CD4-positive, alpha-beta T cell treated with Interleukin-21 for 1 hour (primary cell): ENCODE measurements at regions not wholly inside any gene's neighbourhood (a gene's known extent, or its start where the extent isn't known, plus 50 kb on each side); places are given as distances from the start of the nearest gene placed in this dataset.
"Not testable (repeated sequence)": the region's sequence is repeated elsewhere in the genome, so short reads cannot be mapped to it uniquely, and the experiment has no call there.

Experiments
- DNase-seq: peaks from one replicate; pipeline ENCODE4 v3.0.0-alpha.2; 2020

DNA sequence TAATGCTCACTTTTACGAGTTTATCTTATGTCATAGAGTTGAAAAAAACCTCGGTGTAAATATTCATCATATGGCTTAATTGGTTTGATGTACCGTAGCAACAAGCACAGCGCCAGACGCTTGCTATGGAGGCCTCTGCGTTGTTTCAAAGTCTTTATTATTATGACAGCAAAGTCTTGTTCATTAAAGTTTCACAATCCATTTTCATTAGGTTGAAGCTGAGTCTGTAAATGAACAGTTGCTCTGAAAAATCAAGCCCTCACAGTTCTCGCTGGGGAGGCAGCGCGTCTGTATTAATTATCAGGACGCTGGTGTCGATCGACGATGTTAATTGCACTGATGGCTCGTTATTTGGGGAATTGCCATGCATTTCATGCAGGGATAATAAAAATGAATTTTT is 185.6 kb downstream of the INSC start:
- no peak for DNase-seq

DNA sequence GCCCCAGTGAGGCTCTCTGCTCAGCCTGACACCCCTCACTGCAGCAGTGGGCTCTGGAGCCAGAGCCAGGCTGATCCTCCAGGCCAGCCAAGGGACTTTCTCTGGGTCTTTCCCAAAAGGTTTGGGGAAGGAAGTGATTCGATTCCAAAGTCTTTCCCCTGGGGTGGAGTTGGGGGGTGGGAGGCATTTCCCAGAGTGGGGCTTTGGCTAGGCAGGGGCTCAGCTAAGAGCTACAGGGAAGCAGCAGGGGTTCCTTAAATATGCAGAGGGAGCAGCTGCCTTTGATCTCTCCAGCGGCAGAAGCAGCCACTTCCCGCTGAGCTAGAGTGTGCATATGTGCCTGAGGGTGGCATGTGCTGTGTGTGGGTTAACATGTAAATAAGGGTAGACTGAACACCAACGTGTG is 192.9 kb downstream of the INSC start:
- DNase-seq, result no peak

DNA sequence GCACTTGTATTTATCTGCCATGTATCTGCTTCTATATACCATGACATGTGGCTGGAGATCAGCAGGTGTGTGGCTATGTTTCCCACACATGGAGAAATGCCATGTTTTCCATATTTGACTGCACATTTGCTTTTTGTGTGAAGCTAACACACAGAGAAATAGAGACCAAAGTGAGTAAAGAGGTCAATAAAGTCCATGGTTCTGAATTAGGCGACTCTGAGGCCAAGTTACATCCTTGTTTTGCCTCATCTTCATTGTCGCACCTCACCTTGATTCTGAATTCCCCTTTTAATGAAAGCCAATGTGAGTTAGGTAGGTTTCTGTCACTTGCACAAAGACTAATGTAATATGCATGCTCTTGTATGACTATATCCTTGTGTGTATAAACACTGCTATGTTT is 194.1 kb downstream of the INSC start:
- no peak for DNase-seq

DNA sequence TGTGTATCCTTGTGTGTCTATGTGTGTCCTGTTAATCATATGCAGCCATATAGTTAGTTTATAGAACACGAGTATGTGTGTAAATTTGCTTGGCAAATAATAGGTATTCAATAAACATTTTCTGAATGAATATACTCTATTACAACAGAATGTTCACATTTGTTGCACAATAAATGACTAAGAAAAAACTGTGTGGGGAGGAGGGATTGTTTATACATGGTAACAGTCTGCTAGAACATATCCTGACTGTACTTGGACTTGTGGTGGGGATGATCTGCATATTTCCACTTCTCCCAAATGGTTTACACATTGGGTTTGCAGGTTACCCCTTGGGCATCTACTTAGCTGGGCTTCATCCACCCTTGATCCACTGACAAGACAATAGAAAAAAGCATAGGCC is 194.6 kb downstream of the INSC start:
- DNase-seq, result no peak

DNA sequence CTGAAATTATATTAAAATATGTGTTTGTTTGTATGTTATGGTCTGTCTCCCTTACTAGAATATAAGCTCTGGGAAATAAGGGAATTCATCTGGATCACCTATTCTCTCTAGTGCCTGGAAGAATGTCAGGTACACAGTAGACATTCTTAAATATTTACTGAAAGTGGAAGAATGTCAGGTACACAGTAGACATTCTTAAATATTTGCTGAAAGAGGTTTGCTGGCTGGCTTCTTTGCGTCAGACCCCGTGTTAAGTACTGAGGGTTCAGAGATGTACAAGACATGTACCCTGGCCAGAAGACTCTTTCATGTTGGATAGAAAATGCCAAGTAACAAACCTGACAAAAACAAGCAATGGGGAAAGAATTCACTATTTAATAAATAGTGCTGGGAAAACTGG is 199.1 kb downstream of the INSC start:
- no peak for DNase-seq

DNA sequence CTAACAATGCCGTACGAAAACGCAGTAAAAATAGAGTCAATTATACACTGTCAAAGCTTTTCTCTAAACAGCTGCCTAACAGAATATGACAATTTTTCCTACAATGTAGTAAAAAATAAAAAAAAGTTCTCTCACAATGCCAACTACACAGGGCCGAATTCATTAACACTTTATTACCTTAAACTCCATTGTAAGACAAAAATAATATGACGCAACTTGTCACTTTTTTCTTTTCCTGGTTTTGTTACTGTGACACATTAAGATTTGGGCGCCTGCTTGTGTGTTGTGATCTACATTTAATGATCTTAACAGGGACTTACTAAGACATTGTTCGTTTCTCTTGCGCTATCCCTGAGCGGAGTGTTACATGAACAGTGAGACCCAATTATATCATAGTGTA is 204.1 kb downstream of the INSC start:
- DNase-seq, result no peak

DNA sequence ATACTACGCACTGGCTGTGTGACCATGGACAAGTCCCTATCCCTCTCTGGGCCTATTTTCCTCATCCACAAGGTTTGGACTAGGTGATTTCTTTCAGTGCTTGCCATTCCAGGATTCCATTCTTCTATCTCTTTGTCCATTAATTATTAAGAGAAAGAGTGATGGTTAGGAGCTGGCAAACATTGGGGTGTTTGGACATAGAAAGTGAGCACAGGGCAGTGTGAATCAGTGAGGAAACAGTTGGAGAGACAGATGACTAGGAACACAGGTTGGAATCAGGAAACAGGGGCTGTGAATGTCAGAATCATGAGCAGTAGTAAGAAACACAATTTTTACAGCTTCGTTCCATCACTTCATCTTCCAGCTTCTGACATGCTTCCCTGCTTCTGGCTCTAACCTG is 211.8 kb downstream of the INSC start:
- DNase-seq, result no peak

DNA sequence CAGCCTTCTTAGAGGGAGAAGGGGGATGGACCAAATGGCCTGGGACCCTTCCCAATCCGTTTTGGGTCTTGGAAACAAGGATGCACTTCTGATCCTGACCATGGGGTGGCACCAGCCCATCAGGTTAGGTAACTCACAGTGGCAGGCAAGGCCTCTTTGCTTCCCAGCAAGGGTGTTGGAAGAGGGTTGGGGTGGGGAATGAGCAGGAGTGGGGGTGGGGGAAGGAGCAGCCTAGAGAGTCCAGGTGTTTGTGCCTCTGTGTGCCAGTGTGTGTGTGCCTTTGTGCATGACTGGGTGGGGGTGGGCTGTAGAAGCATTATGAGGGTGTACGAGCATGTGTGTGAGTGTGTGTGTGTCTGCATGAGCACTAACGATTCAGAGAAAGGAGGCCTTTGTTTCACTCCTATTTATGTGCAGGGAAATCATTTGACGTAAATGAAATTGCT is 213.1 kb downstream of the INSC start:
- no peak for DNase-seq

DNA sequence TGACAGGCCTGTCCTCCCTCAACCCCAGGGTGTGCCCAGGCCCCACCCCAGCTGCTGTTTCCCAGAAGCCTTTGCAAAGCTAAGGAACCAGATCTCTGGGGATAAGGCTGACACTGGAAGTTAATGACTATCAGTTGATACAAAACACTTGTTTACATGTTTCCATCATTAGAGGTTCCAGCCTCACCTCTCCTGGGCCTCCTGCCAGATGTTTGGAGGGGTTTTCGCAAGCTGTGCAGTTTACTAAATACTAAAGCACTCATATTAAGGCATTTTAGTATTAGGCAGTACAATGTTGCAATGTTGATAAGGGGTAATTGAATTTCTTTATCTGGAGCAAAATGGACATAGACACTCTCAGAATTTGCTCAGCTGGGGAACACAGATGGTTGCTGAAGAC is 218.7 kb downstream of the INSC start:
- DNase-seq, result no peak

DNA sequence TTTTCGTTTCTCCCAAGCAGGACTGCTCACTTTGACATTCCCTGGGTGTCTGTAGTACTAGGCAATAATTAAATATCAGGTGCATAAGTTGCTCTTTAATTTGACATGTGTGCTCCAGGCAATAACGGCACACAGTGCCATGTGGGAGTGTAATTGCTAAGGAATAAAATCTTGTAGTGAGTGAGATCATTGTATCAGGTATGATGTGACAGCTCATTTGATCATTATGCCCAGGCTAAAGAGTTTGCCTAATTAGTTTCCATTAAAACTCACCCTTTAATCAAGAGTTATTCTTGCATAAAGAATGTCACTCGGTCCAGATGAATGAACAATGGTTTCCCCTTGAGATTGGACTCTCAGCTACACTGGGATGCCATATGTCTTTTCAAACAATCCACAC is 220.0 kb downstream of the INSC start:
- DNase-seq, result no peak

DNA sequence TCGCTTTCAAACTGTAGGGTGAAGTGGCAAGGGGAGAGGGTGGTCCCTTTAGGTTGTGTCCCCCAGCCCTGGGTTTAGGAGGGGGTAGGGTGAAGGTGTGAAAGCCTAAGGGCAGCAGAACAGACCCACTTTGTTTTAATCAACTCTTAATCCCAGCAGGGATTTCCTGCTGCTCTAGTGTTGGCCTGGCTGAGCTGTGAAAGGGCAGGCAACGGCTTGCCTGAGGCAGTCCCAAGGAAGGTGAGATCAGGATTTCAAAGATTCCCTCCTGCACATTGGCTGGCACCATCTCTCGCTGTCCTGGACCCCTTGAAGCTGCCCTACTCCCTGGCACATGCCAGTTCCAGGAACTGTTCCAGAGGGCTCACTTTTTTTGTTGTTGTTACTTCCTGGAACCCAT is 221.3 kb downstream of the INSC start:
- no peak for DNase-seq

DNA sequence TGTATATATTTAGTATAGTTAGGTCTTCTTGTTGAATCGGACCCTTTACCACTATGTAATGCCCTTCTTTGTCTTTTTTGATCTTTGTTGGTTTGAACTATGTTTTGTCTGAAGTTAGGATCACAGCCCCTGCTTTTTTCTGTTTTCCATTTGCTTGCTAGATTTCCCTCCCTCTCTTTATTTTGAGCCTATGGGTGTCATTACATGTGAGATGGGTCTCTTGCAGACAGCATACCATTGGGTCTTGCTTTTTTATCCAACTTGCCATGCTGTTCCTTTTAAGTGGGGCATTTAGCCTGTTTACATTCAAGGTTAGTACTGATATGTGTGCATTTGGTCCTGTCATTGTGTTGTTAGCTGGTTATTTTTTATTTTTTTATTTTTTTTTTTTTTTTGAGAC is 224.6 kb downstream of the INSC start:
- DNase-seq, result no peak

DNA sequence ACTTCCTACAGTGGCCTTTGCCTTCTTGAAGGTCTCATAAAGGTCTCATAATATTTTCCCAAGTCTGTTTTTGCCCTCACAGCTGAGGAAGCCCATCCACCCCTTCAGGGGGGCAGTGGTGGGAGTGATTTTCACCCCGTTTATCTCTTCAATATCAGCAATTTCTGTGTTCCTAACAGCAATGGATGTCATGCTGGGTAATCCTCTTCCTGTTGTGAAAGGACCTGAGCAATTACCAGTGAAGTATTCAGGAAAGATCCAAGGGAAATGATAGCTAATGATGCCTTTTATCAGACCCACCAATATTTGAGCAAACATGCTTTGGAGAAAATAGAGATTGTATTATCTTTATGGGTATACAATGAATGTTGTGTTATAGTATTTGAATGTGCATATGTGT is 226.9 kb downstream of the INSC start:
- DNase-seq, result no peak

DNA sequence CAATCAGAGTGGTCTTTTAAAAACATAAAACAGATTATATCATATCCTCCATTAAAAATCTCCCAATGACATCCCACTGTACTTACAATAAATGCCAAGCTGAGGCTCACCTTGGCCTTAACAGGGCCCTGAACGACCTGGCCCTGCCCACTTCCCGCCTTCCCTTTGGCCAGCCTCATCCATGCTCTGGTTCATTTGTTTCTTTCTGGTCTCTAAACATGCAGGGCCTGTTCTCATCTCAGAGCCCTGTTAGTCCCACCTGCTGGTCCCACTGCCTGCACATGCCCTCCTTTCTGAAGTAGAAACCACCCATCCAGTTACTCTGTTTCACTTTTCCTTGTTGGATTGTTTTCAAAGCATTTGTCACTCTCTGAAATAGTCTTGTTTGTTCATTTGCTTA is 227.4 kb downstream of the INSC start:
- no peak for DNase-seq

DNA sequence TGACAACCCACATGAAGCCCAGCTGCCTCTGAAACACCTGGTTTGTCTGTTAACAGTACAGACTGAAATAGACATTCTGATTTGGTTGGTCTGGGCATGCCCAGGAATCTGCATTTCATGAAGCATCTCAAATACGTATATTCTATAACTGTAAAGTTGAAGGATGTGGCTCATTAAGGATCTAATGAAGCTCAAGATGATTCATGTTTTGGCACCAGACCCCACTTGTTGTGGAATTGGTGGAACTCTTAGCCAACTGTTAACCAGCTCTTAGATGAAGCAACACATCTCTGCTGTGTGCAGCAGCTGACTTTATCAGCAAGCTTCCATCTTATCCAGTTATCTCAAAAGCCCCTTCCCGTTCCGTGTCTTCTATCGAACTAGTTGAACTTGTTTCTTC is 232.2 kb downstream of the INSC start:
- DNase-seq, result no peak

DNA sequence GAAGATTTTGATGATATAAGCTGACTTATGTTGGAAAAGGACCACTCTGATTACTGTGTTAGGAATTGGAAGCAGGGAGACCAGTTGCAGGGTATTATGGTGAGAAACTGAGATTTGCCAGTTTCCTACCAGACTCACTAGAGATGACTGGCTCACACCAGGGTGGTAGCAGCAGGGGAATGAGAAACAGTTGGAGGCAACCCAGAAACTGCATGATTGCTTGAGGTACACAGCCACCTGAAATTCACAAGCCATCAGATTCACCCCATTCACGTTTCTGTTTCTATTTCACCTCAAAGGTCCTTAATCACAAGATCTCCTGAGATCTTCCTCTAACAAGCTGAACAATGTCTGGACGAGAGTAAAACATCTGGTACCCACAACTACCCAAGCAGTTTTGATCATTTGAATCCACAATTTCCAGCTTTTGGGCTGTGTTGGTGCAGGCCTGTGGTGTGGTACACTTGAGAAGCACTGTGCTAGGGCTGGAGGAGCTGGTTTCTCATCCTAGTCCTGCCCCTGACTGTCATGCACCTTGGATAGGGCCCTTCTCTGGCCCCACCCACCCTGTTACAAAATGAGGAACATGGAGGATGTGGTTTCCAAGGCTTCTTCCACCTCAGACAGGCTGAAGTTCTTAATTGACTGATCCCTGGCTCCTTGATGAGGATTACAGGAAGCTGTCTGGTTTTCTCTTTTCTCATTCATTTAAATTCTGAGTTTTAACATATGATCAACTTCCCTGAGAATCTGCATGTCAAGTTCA is 233.4 kb downstream of the INSC start:
- no peak for DNase-seq

DNA sequence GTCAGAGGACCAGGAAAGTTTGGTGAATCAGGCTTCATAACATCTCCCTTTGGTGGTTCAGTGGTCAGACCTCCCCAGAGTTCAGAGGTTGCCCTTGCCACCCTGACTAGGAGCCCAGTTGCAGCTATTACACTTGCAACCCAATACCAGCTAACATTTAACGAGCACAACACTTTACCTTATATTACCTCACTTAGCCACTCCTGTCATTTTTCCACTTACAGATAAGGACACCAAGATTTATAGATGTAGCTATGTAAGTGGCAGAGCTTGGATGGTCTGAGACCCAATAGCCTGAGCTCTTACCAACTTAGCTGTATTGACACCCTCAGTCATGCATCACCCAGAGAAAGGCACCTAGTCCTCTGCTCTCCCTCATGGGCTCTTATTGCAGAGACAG is 234.7 kb downstream of the INSC start:
- DNase-seq, result no peak

DNA sequence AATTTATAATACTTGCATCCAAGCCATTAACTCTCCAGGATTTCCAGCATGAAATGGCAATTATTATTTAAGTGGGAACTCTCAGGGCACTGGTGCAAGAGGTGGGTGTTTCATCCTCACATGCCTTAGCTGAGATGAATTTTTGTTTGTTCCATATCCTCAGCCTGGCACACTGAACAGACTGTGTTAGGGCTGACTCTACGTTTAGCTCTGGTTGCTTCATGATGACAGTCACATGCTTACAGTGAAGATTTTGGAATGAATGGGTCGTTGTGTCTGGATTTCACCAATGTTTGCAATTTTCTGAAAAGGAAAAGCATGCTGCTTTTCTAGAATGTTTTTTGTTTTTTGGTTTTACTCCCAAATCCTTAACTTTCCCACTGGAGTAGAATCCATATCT is 246.6 kb downstream of the INSC start:
- DNase-seq, result no peak

DNA sequence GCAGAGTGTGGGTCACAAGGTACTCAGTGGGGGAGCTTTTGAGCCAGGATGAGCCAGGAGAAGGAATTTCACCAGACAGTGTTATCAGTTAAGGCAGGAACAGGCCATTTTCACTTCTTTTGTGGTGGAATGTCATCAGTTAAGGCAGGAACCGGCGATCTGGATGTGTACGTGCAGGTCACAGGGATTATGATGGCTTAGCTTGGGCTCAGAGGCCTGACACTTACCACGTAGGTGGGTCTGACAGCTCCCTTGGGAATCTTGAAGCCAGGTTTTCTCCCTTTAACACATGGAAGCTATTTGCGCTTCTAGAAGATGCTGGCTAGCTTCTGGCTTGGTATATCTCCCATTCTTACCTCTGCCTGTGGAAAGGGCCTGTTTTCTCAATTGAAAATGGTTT is 250.6 kb downstream of the INSC start:
- DNase-seq, result not testable (repeated sequence)

DNA sequence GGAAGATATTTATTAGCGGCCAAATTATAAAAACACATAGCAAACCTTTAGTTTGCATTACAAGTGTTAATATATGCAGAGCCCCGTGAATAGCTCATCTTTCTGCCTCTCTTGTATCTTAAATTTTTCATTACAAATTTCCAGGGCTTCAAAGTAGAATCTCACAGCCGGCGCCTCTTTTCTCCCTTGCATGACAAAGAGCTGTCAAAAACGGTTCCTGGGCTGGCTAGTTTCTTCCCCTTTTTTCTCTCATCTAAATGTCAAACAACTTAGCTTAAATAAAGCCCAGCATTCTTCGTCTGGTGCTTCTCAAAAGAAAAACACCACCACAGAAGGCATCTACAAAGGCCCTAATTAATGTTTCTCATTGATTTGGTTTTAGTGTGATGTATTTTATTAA is 253.0 kb downstream of the INSC start:
- DNase-seq, result no peak

DNA sequence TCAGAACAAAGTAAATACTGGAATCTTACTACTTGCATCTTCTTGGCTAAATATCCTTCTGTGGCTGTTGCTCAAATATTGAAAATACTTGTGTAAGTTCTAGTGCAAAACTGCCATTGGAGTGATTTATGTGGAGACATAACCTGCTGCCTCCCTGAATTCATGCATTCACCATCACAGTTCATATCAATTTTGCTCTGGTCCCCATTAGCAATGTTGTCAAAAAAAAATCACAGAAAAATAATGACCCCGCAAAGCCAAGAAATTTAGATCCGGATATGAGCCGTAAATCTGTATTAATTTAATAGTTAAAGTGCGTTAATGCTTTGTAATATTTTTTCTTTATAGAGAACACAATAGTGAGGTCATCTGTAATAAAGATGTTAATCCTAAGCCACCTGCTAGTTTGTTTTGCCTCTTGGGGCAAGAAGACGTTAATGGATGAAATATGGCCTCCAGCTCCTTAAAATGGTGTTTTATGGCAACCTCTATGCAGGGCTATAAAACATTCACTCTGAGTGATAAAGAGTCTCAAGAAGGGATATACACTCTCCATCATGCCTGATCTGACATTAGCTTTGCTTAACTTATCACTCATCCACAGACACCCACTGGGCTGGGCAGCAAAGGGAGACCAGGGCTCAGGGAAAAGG is 255.9 kb downstream of the INSC start:
- DNase-seq, result no peak

DNA sequence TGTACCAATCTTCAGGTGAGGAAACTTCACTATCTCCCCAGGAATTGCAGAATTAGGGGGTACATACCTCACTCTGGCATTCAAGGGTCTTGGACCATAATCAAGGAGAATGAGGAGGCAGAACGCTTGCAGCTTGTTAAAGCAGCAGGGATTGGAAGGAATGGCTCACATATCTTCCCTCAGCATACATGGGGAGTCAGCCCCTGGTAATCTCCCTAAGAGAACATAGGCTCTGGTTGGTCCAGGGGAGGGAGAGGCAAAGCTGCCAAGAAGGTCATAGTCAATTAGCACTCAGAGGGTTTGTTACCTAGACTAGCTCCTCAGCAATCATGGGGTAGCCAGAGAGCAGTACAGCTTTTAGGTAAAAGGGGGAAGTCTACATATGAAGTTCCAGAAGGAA is 256.8 kb downstream of the INSC start:
- no peak for DNase-seq

DNA sequence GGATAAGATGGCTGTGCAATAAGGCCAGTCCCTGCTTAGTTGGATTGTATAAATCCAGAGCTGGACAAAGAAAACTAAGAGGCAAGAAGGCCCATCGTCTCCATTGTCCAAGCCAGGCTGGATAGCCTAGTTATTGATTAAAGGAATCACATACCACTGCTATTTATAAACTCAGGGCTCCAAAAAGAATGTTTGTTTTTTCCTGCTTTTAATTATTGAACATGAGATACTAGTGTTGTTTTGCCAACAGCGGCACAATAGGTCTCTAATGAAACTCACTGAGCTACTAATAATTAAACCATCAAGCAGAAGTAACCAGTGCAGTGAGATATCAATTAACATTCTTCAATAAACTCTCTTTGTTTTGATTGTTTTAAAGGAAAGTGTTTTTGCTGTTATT is 259.7 kb downstream of the INSC start:
- DNase-seq, result no peak

DNA sequence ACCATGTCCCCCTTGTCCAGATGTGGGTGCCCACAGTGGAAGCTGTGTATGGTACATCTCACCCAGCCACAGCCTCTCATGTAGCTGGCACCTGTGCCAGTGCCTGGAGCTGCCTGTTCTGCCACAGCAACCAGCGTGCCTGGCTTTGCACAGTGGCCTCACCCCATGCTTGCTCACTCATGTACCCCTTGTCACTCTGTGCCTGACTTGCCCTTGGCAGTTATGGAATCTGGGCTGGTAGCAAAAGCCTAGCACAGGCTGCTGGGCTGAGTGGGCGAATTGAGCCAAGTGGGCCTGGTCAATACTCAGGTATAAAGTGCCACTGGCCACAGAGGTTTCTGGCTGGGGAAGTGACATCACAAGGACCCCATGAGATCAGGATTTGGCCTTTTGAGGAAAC is 264.2 kb downstream of the INSC start:
- DNase-seq, result no peak

DNA sequence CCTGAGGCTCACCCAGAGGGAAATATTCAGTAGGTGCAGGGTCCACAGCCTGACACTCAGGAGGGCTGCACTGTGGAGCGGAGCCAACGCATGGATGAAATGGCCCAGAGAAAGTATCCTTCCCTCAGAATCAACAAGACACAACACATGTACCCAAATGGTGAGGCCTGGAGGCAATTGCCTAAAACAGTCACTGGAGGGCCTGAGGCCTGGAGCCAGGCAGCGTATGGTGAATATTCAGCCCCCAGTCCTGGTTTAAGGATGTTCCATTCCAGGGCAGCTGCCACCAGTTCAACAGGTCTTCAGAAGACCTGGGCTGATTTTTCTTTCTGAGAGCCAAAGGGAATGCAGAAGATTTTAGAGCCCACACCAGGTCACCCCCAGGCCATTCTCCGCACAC is 264.8 kb downstream of the INSC start:
- no peak for DNase-seq
